ENCODE measurements at regions not wholly inside any gene's neighbourhood (a gene's known extent, or its start where the extent isn't known, plus 50 kb on each side); places are given as distances from the start of the nearest gene placed in this dataset.
"Not testable (repeated sequence)": the region's sequence is repeated elsewhere in the genome, so short reads cannot be mapped to it uniquely, and the experiment has no call there.

- DNase-seq (ENCODE audit: low read depth), result not testable (repeated sequence)
Measured at GRCh38 chr12:131288765-131289695, 335.3 kb downstream of the ADGRD1 start.

GRCh38 chr12:131289807-131290206 lies 336.1 kb downstream of the ADGRD1 start:
- not testable (repeated sequence) for DNase-seq (ENCODE audit: low read depth)

GRCh38 chr12:131290255-131290959 lies 336.7 kb downstream of the ADGRD1 start:
- DNase-seq (ENCODE audit: low read depth), result no peak

GRCh38 chr12:131293071-131294015 lies 339.6 kb downstream of the ADGRD1 start:
- not testable (repeated sequence) for DNase-seq (ENCODE audit: low read depth)

GRCh38 chr12:131294716-131295115 lies 341.0 kb downstream of the ADGRD1 start:
- DNase-seq (ENCODE audit: low read depth), result not testable (repeated sequence)

- not testable (repeated sequence) for DNase-seq (ENCODE audit: low read depth)
Measured at GRCh38 chr12:131295117-131295516, 341.4 kb downstream of the ADGRD1 start.

- DNase-seq (ENCODE audit: low read depth), result not testable (repeated sequence)
Measured at GRCh38 chr12:131295559-131295958, 341.9 kb downstream of the ADGRD1 start.

GRCh38 chr12:131296136-131296535 lies 342.4 kb downstream of the ADGRD1 start:
- not testable (repeated sequence) for DNase-seq (ENCODE audit: low read depth)

- not testable (repeated sequence) for DNase-seq (ENCODE audit: low read depth)
Measured at GRCh38 chr12:131296651-131297050, 342.9 kb downstream of the ADGRD1 start.

- not testable (repeated sequence) for DNase-seq (ENCODE audit: low read depth)
Measured at GRCh38 chr12:131298526-131299369, 345.0 kb downstream of the ADGRD1 start.

GRCh38 chr12:131299370-131299701 lies 345.6 kb downstream of the ADGRD1 start:
- not testable (repeated sequence) for DNase-seq (ENCODE audit: low read depth)

GRCh38 chr12:131303576-131303975 lies 349.9 kb downstream of the ADGRD1 start:
- DNase-seq (ENCODE audit: low read depth), result not testable (repeated sequence)

- not testable (repeated sequence) for DNase-seq (ENCODE audit: low read depth)
Measured at GRCh38 chr12:131304642-131305041, 350.9 kb downstream of the ADGRD1 start.

- DNase-seq (ENCODE audit: low read depth), result no peak
Measured at GRCh38 chr12:131309700-131310099, 356.0 kb downstream of the ADGRD1 start.

GRCh38 chr12:131310227-131310969 lies 356.7 kb downstream of the ADGRD1 start:
- DNase-seq (ENCODE audit: low read depth), result not testable (repeated sequence)

GRCh38 chr12:131311279-131311722 lies 357.6 kb downstream of the ADGRD1 start:
- not testable (repeated sequence) for DNase-seq (ENCODE audit: low read depth)

- no peak for DNase-seq (ENCODE audit: low read depth)
Measured at GRCh38 chr12:131311764-131312163, 358.1 kb downstream of the ADGRD1 start.

- not testable (repeated sequence) for DNase-seq (ENCODE audit: low read depth)
Measured at GRCh38 chr12:131312382-131312781, 358.7 kb downstream of the ADGRD1 start.

GRCh38 chr12:131312793-131313545 lies 359.3 kb downstream of the ADGRD1 start:
- no peak for DNase-seq (ENCODE audit: low read depth)

Data from stimulated activated CD8-positive, alpha-beta memory T cell treated with anti-CD3 and anti-CD28 coated beads, Interleukin-15, amount 100 ng/mL, for 24 hours (primary cell).